ENCODE measurements at regions not wholly inside any gene's neighbourhood (a gene's known extent, or its start where the extent isn't known, plus 50 kb on each side); places are given as distances from the start of the nearest gene placed in this dataset.
"Not testable (repeated sequence)": the region's sequence is repeated elsewhere in the genome, so short reads cannot be mapped to it uniquely, and the experiment has no call there.

GRCh38 chr13:50388481-50388880 is 373.2 kb downstream of the KCNRG start:
- H3K9me3 ChIP-seq, result no peaks in the 10 kb centered on the region
- intact Hi-C loops (cut with DNase I), result no loop called here
- H3K27me3 ChIP-seq, result no peaks in the 10 kb centered on the region
- H3K36me3 ChIP-seq, result no peaks in the 10 kb centered on the region
- no peak overlapping the region for H3K4me3 ChIP-seq
- H3K4me1 ChIP-seq, result no peaks in the 10 kb centered on the region
- no peak for DNase-seq (ENCODE audit: low spot score in 2 of 2)
- no peak for TF ChIP-seq CTCF (IDR thresholded peaks at IDR 0.05)
- H3K27ac ChIP-seq, result no peak overlapping the region

DNA sequence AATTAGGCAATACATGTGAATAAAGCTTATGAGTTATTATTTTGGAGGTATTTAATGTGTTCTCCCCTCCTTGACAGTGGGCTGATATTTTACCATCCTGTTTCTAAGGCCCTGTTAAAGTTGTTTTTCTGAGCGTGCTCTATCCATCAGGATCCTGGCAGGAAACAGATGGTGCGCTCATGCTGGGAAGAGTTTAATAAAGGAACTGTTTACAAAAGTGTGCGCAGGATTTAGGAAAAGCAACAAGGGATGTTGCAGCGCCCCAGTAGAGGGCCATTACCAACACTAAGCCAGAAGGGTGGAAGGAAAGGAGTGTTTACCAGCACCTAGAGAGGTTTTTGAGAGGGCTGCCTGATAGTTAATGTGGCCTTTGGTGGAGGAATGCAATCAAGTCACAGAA is 374.5 kb downstream of the KCNRG start:
- no peak for DNase-seq (ENCODE audit: low spot score in 2 of 2)
- TF ChIP-seq CTCF (IDR thresholded peaks at IDR 0.05), result no peak

GRCh38 chr13:50390503-50391248 is 375.4 kb downstream of the KCNRG start:
- Histone ChIP-seq H3K4me1 (no peaks in the 10 kb centered on the region), H3K9me3 (no peaks in the 10 kb centered on the region), H3K36me3 (no peaks in the 10 kb centered on the region), H3K4me3 (no peak overlapping the region), H3K27me3 (no peaks in the 10 kb centered on the region), H3K27ac (no peak overlapping the region)
- DNase-seq (ENCODE audit: low spot score in 2 of 2), result no peak
- intact Hi-C loops (cut with DNase I), result no loop called here
- no peak for TF ChIP-seq CTCF (IDR thresholded peaks at IDR 0.05)

More for the DNA sequence above, 374.5 kb downstream of the KCNRG start:
- Histone ChIP-seq H3K27ac (no peak overlapping the region), H3K27me3 (no peaks in the 10 kb centered on the region), H3K4me1 (no peaks in the 10 kb centered on the region), H3K4me3 (no peak overlapping the region), H3K36me3 (no peaks in the 10 kb centered on the region), H3K9me3 (no peaks in the 10 kb centered on the region)
- intact Hi-C loops (cut with DNase I), result no loop called here

DNA sequence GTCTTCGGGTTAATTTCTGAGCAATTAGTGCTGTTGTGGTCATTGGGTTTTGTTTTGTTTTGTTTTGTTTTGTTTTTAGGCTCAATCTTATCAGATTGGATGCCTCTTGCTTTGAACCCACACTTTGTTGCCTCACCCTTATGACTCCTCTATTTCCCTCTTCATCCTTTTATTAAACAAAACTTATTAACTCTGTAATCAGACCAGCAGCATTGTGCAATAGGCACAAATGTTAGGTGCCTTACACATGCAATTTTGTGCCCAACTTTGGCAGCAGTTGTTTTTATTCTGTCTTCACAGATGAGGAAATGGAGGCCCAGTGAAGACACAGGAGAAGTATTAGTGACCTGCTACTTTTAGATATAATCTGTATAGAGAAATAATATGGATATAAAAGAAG is 377.7 kb downstream of the KCNRG start:
- no peak for DNase-seq (ENCODE audit: low spot score in 2 of 2)
- Histone ChIP-seq H3K4me3 (no peak overlapping the region), H3K27me3 (no peaks in the 10 kb centered on the region), H3K4me1 (no peaks in the 10 kb centered on the region), H3K9me3 (no peaks in the 10 kb centered on the region), H3K36me3 (no peaks in the 10 kb centered on the region), H3K27ac (no peak overlapping the region)
- intact Hi-C loops (cut with DNase I), result no loop called here
- no peak for TF ChIP-seq CTCF (IDR thresholded peaks at IDR 0.05)

GRCh38 chr13:50393628-50394027 is 378.4 kb downstream of the KCNRG start:
- no peak for DNase-seq (ENCODE audit: low spot score in 2 of 2)
- no peaks in the 10 kb centered on the region for H3K9me3 ChIP-seq
- H3K36me3 ChIP-seq, result no peaks in the 10 kb centered on the region
- H3K4me1 ChIP-seq, result no peaks in the 10 kb centered on the region
- intact Hi-C loops (cut with DNase I), result no loop called here
- no peak for TF ChIP-seq CTCF (IDR thresholded peaks at IDR 0.05)
- no peak overlapping the region for H3K27ac ChIP-seq
- H3K27me3 ChIP-seq, result no peaks in the 10 kb centered on the region
- H3K4me3 ChIP-seq, result no peak overlapping the region

DNA sequence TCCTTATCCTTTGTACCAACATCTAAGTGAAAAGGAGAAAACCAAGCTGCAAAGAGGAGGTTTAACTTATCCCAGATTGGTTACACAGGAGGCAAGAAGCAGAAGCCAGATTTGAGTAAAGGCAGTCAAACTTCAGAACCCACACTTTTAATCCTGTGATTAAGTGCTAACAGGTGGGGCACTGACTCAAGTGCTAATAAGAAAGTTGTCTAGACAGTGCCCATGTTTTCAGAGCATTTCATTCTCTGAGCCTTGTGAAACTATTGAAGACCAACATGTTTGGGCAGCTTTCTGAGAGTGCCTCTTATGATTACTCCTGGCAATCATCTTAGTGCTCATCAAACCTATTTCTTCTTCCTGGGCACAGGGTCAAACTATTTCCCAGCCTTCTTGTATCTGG is 380.8 kb downstream of the KCNRG start:
- Histone ChIP-seq H3K9me3 (no peaks in the 10 kb centered on the region), H3K4me1 (peaks cover 0 to 5% of the 10 kb centered on the region in 2 donors), H3K4me3 (no peak overlapping the region), H3K36me3 (no peaks in the 10 kb centered on the region), H3K27me3 (no peaks in the 10 kb centered on the region), H3K27ac (no peak overlapping the region)
- no peak for DNase-seq (ENCODE audit: low spot score in 2 of 2)
- intact Hi-C loops (cut with DNase I), result no loop called here
- TF ChIP-seq CTCF (IDR thresholded peaks at IDR 0.05), result no peak

GRCh38 chr13:50396618-50397017 is 381.4 kb downstream of the KCNRG start:
- H3K27ac ChIP-seq; H3K9me3 ChIP-seq; H3K4me3 ChIP-seq; DNase-seq (ENCODE audit: low spot score in 2 of 2); intact Hi-C loops (cut with DNase I); H3K4me1 ChIP-seq; H3K36me3 ChIP-seq; H3K27me3 ChIP-seq: not testable (repeated sequence)
